GM23338 (cell line): ENCODE measurements at regions not wholly inside any gene's neighbourhood (a gene's known extent, or its start where the extent isn't known, plus 50 kb on each side); places are given as distances from the start of the nearest gene placed in this dataset.

Experiments
- ATAC-seq: fragments of 200-7000 bp; cut with Tn5 transposase; 3 replicates; pipeline ENCODE4 v1.9.1; 2020
- DNase-seq: peaks from one replicate; pipeline ENCODE4 v3.0.0-alpha.2; 2015; ENCODE audit warnings: low spot score
- H2AFZ ChIP-seq: fragments of 200-600 bp; sonication (generic); 2 replicates; pipeline ENCODE4 v1.8.0; 2016; ENCODE audit warnings: antibody characterized with exemption, mild to moderate bottlenecking, moderate library complexity
- H3F3A ChIP-seq: fragments of 200-600 bp; sonication (generic); replicated peaks from 2 replicates; pipeline ENCODE4 v1.8.0; 2017; ENCODE audit warnings: antibody characterized with exemption, mixed run types, low read depth
- H3K27ac ChIP-seq: fragments of 200-600 bp; sonication (generic); 2 replicates; pipeline ENCODE4 v1.6.1; 2016; ENCODE audit warnings: low read depth
- H3K27me3 ChIP-seq: fragments of 200-600 bp; sonication (generic); 2 replicates; pipeline ENCODE4 v1.8.0; 2016; ENCODE audit warnings: mild to moderate bottlenecking, mixed run types, moderate library complexity; ENCODE audit not compliant: insufficient read depth
- H3K36me3 ChIP-seq: fragments of 200-600 bp; sonication (generic); 2 replicates; pipeline ENCODE4 v1.8.0; 2016; ENCODE audit warnings: mild to moderate bottlenecking; ENCODE audit not compliant: insufficient read depth
- H3K4me1 ChIP-seq: fragments of 200-600 bp; sonication (generic); 2 replicates; pipeline ENCODE4 v1.8.0; 2016; ENCODE audit warnings: mild to moderate bottlenecking, moderate library complexity; ENCODE audit not compliant: insufficient read depth
- H3K4me2 ChIP-seq: fragments of 200-600 bp; sonication (generic); 2 replicates; pipeline ENCODE4 v1.7.1; 2017; ENCODE audit warnings: mixed run types
- H3K4me3 ChIP-seq: fragments of 200-600 bp; sonication (generic); 2 replicates; pipeline ENCODE4 v1.6.1; 2016; ENCODE audit warnings: mixed run types
- H3K79me2 ChIP-seq: fragments of 200-600 bp; sonication (generic); replicated peaks from 2 replicates; pipeline ENCODE4 v1.8.0; 2017; ENCODE audit warnings: mild to moderate bottlenecking; ENCODE audit not compliant: insufficient read depth
- H3K9me2 ChIP-seq: fragments of 200-600 bp; sonication (generic); 2 replicates; pipeline ENCODE4 v1.8.0; 2017; ENCODE audit not compliant: insufficient read depth
- H4K20me1 ChIP-seq: fragments of 200-600 bp; sonication (generic); replicated peaks from 2 replicates; pipeline ENCODE4 v1.8.0; 2017; ENCODE audit warnings: mild to moderate bottlenecking; ENCODE audit not compliant: insufficient read depth
- H3K27ac Mint-ChIP-seq: 2 replicates; pipeline ENCODE4 v1.8.0; 2020; ENCODE audit warnings: inconsistent platforms, mild to moderate bottlenecking, moderate library complexity, mixed read lengths
- H3K27me3 Mint-ChIP-seq: 3 replicates; pipeline ENCODE4 v1.8.0; 2022; ENCODE audit warnings: low read depth, mild to moderate bottlenecking, moderate library complexity, mixed read lengths, inconsistent platforms; ENCODE audit not compliant: insufficient read depth, poor library complexity
- H3K36me3 Mint-ChIP-seq: 3 replicates; pipeline ENCODE4 v1.8.0; 2021; ENCODE audit warnings: low read depth, mild to moderate bottlenecking, inconsistent platforms, moderate library complexity, mixed read lengths
- H3K4me1 Mint-ChIP-seq: 3 replicates; pipeline ENCODE4 v1.8.0; 2020; ENCODE audit warnings: mild to moderate bottlenecking, inconsistent platforms, mixed read lengths
- H3K4me3 Mint-ChIP-seq: 3 replicates; pipeline ENCODE4 v1.8.0; 2021; ENCODE audit warnings: moderate library complexity, mild to moderate bottlenecking, inconsistent platforms, mixed read lengths
- H3K9me3 Mint-ChIP-seq: 3 replicates; pipeline ENCODE4 v1.8.0; 2020; ENCODE audit warnings: moderate library complexity, mild to moderate bottlenecking, inconsistent platforms, mixed read lengths
- ETS1 ChIP-seq: IDR thresholded peaks from 2 replicates; pipeline ENCODE4 v1.6.1; 2016; ENCODE audit warnings: antibody characterized with exemption
- EZH2 ChIP-seq: fragments of 200-600 bp; sonication (generic); IDR thresholded peaks from one replicate; pipeline ENCODE4 v1.8.0; 2017; ENCODE audit warnings: antibody characterized with exemption, mild to moderate bottlenecking, low read depth; ENCODE audit not compliant: unreplicated experiment
- EZH2phosphoT487 ChIP-seq: fragments of 200-600 bp; sonication (generic); IDR thresholded peaks from one replicate; pipeline ENCODE4 v1.8.1; 2018; ENCODE audit warnings: antibody characterized with exemption; ENCODE audit not compliant: unreplicated experiment
- JUNB ChIP-seq: IDR thresholded peaks from one replicate; pipeline ENCODE4 v1.6.1; 2016; ENCODE audit warnings: antibody characterized with exemption; ENCODE audit not compliant: unreplicated experiment
- NANOG ChIP-seq: IDR thresholded peaks from 2 replicates; pipeline ENCODE4 v1.6.1; 2016; ENCODE audit warnings: antibody characterized with exemption, borderline replicate concordance
- POLR2AphosphoS5 ChIP-seq: IDR thresholded peaks from 2 replicates; pipeline ENCODE4 v1.6.1; 2016; ENCODE audit warnings: antibody characterized with exemption, low read depth
- REST ChIP-seq: IDR thresholded peaks from one replicate; pipeline ENCODE4 v1.6.1; 2018; ENCODE audit warnings: antibody characterized with exemption; ENCODE audit not compliant: unreplicated experiment
- STAT1 ChIP-seq: IDR thresholded peaks from one replicate; pipeline ENCODE4 v1.6.1; 2016; ENCODE audit warnings: antibody characterized with exemption; ENCODE audit not compliant: unreplicated experiment
- ZNF114 ChIP-seq: fragments of 250-450 bp; sonication (Bioruptor Pico); IDR thresholded peaks from 2 replicates; pipeline ENCODE4 v1.5.0; 2020; ENCODE audit warnings: mild to moderate bottlenecking, moderate library complexity
- ZNF462 ChIP-seq: fragments of 250-450 bp; sonication (Bioruptor Pico); IDR thresholded peaks from 2 replicates; pipeline ENCODE4 v1.5.0; 2020; ENCODE audit warnings: mild to moderate bottlenecking, moderate library complexity

- ATAC-seq: no peak
- Mint-ChIP-seq H3K27me3 (no peaks in the 10 kb centered on the region), H3K9me3 (no peaks in the 10 kb centered on the region; the same call in 2 of the 3 replicates), H3K27ac (no peak overlapping the region), H3K4me1 (no peaks in the 10 kb centered on the region; the same call in 2 of the 3 replicates), H3K36me3 (peaks cover 22% of the 10 kb centered on the region), H3K4me3 (no peak overlapping the region)
- no peaks in the 10 kb centered on the region for H3F3A ChIP-seq
- no peak overlapping the region for H3K4me2 ChIP-seq
- no peaks in the 10 kb centered on the region for H3K4me1 ChIP-seq
- H3K36me3 ChIP-seq: no peaks in the 10 kb centered on the region
- H2AFZ ChIP-seq: no peak overlapping the region
- no peaks in the 10 kb centered on the region for H3K27me3 ChIP-seq
- no peaks in the 10 kb centered on the region for H3K79me2 ChIP-seq
- no peak for DNase-seq
- no peaks in the 10 kb centered on the region for H4K20me1 ChIP-seq
- TF ChIP-seq STAT1 (no peak), ETS1 (no peak), EZH2phosphoT487 (no peak), POLR2AphosphoS5 (no peak), ZNF462 (CRISPR knock-in tag) (no peak), ZNF114 (no peak), REST (no peak), EZH2 (no peak), JUNB (no peak), NANOG (no peak)
- H3K9me2 ChIP-seq: 0 out of 2 replicates have a peak, but pooled peaks cover 4% of the 10 kb centered on the region
- H3K4me3 ChIP-seq: no peak overlapping the region
- no peak overlapping the region for H3K27ac ChIP-seq
These were observed 647.0 kb upstream of the PCDH10 start for GRCh38 chr4:132502096-132502552.
